ENCODE measurements at regions not wholly inside any gene's neighbourhood (a gene's known extent, or its start where the extent isn't known, plus 50 kb on each side); places are given as distances from the start of the nearest gene placed in this dataset.

DNA sequence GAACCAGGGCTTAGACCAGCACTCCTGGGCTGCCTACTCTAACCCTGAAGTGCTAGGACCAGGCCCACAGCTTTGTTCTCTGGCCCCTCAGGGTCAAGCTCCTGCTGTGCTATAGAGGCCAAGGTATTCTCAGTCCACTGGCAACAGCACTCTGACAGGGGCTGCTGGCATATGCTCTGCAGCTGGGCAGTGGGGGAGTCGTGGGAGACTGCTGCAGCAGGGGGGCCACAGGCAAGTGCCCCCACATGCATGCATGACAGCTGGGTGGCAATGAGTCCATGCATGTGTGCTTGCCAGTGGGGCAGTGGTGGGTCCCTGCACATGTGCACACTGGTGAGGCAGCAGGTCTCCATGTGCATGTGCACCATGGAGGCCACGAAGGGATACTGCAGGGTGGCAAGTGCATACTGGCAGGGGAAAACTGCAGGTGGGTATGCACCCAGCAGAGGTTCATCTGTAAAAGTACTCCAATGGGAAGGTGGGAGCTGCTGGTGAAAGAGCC, 364.9 kb upstream of the IRAK1BP1 start:
- TF ChIP-seq CTCF (IDR thresholded peaks at IDR 0.05) (no peak), POLR2A (IDR thresholded peaks at IDR 0.05) (no peak)
